BJ (cell line): ENCODE measurements at regions not wholly inside any gene's neighbourhood (a gene's known extent, or its start where the extent isn't known, plus 50 kb on each side); places are given as distances from the start of the nearest gene placed in this dataset.

ENCODE experiments used
- CTCF ChIA-PET: fragments of 350-600 bp; formaldehyde crosslinking; extraction: SDS; loops from one replicate; lab custom pipeline; 2021; ENCODE audit warnings: antibody characterized with exemption, inconsistent platforms; lab: Yijun Ruan, JAX
- POLR2A ChIA-PET: fragments of 300-600 bp; sonication (Branson Sonifier 250); formaldehyde crosslinking; extraction: SDS; loops from one replicate; lab custom pipeline; 2021; ENCODE audit warnings: antibody characterized with exemption; lab: Charles Lee
- DNase-seq: peaks from one replicate; pipeline ENCODE4 v3.0.0-alpha.2; 2011; ENCODE audit warnings: low read depth
- H3K27me3 ChIP-seq: 2 replicates; pipeline ENCODE4 v1.6.0; 2011; ENCODE audit warnings: low read length; ENCODE audit not compliant: control insufficient read depth, insufficient read depth
- H3K36me3 ChIP-seq: 2 replicates; pipeline ENCODE4 v1.5.1; 2011; ENCODE audit warnings: low read length; ENCODE audit not compliant: control insufficient read depth, insufficient read depth
- H3K4me3 ChIP-seq: 2 replicates; pipeline ENCODE4 v1.5.1; 2011; ENCODE audit warnings: low read depth, mild to moderate bottlenecking, control low read depth, low read length
- TF ChIP-seq, protein P1 (sequence below): IDR thresholded peaks from 2 replicates; pipeline ENCODE4 v1.5.1; 2011; ENCODE audit warnings: low read depth, mild to moderate bottlenecking, control low read depth, inconsistent platforms, low read length, moderate library complexity; ENCODE audit not compliant: insufficient read depth

DNA sequence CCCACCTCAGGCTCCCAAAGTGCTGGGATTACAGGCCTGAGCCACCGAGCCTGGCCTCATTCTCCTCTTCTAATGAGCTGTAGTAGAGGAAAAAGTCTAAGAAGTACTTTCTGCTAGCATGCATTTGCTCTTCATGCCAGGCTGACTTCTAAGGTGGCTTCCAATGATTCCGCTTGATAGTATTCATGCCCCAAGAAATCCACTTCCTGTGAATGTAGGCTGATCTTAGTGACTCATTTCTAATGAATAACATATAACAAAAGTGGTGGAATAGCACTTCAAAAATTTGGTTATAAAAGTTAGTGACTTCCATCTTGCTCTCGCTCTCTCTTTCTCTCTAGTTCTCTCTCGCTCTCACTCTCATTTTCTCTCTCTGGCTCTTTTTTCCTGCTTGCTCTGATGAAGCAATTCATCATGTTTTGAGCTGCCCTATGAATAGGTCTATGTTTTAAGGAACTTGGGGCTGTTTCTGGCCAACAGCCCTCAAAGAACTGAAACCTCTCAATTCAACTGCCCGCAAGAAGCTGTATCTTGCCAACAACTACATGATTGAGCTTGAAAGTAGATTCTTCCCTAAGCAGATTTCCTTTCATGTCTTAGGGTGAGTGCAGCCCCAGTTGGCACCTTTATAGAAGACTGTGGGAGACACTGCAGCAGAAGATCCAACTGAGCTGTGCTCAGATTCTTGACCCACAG is 282.9 kb downstream of the RMST start:
- no peaks in the 10 kb centered on the region for H3K36me3 ChIP-seq
- CTCF ChIA-PET, result no interaction called here
- no peak for DNase-seq

GRCh38 chr12:97748298-97748697 is 285.7 kb downstream of the RMST start:
- no peaks in the 10 kb centered on the region for H3K36me3 ChIP-seq
- H3K4me3 ChIP-seq, result no peak overlapping the region
- ChIA-PET POLR2A (no interaction called here), CTCF (no interaction called here)
- TF ChIP-seq, protein P1, sequence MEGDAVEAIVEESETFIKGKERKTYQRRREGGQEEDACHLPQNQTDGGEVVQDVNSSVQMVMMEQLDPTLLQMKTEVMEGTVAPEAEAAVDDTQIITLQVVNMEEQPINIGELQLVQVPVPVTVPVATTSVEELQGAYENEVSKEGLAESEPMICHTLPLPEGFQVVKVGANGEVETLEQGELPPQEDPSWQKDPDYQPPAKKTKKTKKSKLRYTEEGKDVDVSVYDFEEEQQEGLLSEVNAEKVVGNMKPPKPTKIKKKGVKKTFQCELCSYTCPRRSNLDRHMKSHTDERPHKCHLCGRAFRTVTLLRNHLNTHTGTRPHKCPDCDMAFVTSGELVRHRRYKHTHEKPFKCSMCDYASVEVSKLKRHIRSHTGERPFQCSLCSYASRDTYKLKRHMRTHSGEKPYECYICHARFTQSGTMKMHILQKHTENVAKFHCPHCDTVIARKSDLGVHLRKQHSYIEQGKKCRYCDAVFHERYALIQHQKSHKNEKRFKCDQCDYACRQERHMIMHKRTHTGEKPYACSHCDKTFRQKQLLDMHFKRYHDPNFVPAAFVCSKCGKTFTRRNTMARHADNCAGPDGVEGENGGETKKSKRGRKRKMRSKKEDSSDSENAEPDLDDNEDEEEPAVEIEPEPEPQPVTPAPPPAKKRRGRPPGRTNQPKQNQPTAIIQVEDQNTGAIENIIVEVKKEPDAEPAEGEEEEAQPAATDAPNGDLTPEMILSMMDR, result no peak
- no peaks in the 10 kb centered on the region for H3K27me3 ChIP-seq
- no peak for DNase-seq

More for the DNA sequence above, 282.9 kb downstream of the RMST start:
- Histone ChIP-seq H3K27me3 (no peaks in the 10 kb centered on the region), H3K4me3 (no peak overlapping the region)
- POLR2A ChIA-PET, result no interaction called here
- TF ChIP-seq, protein P1, result no peak

DNA sequence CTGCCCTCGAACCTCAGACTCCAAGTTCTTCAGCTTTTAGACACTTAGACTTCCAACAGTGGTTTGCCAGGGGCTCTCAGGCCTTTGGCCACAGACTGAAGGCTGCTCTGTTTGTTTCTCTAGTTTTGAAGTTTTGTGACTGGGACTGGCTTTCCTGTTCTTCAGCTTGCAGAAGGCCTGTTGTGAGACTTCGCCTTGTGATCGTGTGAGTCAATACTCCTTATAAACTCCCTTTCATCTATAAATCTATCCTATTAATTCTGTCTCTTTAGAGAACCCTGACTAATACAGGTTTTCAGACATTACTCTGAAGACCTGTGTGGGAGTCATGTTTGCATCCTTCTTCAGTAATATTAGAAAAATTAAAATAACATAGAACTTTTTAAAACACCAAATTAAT is 289.1 kb downstream of the RMST start:
- DNase-seq, result no peak
- H3K27me3 ChIP-seq, result no peaks in the 10 kb centered on the region
- CTCF ChIA-PET, result no interaction called here

GRCh38 chr12:97752129-97752528 is 289.5 kb downstream of the RMST start:
- TF ChIP-seq, protein P1, result no peak
- no peaks in the 10 kb centered on the region for H3K27me3 ChIP-seq
- no peak overlapping the region for H3K4me3 ChIP-seq
- no peak for DNase-seq
- H3K36me3 ChIP-seq, result no peaks in the 10 kb centered on the region
- ChIA-PET POLR2A (no interaction called here), CTCF (no interaction called here)

More for the DNA sequence above, 289.1 kb downstream of the RMST start:
- H3K4me3 ChIP-seq, result no peak overlapping the region
- no peaks in the 10 kb centered on the region for H3K36me3 ChIP-seq
- POLR2A ChIA-PET, result no interaction called here
- TF ChIP-seq, protein P1, result no peak

DNA sequence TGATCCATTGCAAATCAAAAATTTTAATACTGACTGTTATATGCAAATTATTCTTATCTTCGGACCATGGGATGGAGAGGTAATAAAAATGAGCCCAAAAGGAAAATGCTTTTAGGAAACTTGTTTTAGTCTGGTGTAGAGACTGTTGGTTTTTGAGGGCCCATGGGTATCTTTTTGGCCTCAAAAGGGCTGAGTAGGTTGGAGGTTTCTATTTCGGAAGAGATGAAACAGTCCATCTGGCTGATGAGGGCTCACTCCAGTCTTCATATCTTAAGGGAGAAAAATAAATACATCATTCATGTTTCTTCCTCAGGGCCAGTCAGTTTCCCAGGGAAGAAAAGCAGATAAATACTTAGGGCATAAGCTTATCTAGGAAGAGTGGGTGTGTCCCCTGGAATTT is 290.7 kb downstream of the RMST start:
- CTCF ChIA-PET, result no interaction called here
- H3K27me3 ChIP-seq, result no peaks in the 10 kb centered on the region
- H3K36me3 ChIP-seq, result no peaks in the 10 kb centered on the region
- H3K4me3 ChIP-seq, result no peak overlapping the region
- DNase-seq, result no peak
- TF ChIP-seq, protein P1, result no peak
- POLR2A ChIA-PET, result no interaction called here
